ENCODE measurements at regions not wholly inside any gene's neighbourhood (a gene's known extent, or its start where the extent isn't known, plus 50 kb on each side); places are given as distances from the start of the nearest gene placed in this dataset.

GRCh38 chr5:159854916-159855315 is 61.4 kb upstream of the ADRA1B start:
- Histone ChIP-seq H3K4me3 (ENCODE audit: low read depth in 1 of 2, low read length in 2 of 2) (no peak overlapping the region), H3K36me3 (ENCODE audit: insufficient read depth, low read length) (no peaks in the 10 kb centered on the region), H3K9ac (ENCODE audit: low read depth, low read length) (no peak overlapping the region), H3K79me2 (ENCODE audit: insufficient read depth, low read length) (no peaks in the 10 kb centered on the region), H2AFZ (ENCODE audit: low read depth, low read length) (no peak overlapping the region), H3K4me1 (ENCODE audit: insufficient read depth, low read length) (no peaks in the 10 kb centered on the region), H3K4me2 (ENCODE audit: insufficient read depth, low read length) (no peak overlapping the region), H3K27ac (ENCODE audit: low read length) (no peak overlapping the region), H3K27me3 (ENCODE audit: insufficient read depth, low read length, poor library complexity) (no peaks in the 10 kb centered on the region), H4K20me1 (ENCODE audit: insufficient read depth, low read length) (no peaks in the 10 kb centered on the region), H3K9me3 (ENCODE audit: insufficient read depth, low read length, severe bottlenecking) (no peaks in the 10 kb centered on the region)
- TF ChIP-seq, protein P1, sequence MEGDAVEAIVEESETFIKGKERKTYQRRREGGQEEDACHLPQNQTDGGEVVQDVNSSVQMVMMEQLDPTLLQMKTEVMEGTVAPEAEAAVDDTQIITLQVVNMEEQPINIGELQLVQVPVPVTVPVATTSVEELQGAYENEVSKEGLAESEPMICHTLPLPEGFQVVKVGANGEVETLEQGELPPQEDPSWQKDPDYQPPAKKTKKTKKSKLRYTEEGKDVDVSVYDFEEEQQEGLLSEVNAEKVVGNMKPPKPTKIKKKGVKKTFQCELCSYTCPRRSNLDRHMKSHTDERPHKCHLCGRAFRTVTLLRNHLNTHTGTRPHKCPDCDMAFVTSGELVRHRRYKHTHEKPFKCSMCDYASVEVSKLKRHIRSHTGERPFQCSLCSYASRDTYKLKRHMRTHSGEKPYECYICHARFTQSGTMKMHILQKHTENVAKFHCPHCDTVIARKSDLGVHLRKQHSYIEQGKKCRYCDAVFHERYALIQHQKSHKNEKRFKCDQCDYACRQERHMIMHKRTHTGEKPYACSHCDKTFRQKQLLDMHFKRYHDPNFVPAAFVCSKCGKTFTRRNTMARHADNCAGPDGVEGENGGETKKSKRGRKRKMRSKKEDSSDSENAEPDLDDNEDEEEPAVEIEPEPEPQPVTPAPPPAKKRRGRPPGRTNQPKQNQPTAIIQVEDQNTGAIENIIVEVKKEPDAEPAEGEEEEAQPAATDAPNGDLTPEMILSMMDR (IDR thresholded peaks at IDR 0.05; ENCODE audit: borderline replicate concordance, extremely low read depth, low read length, poor library complexity, severe bottlenecking) = no peak
- TF ChIP-seq EZH2 (IDR thresholded peaks at IDR 0.05; ENCODE audit: borderline replicate concordance, low read depth, low read length, severe bottlenecking) = no peak
- ATAC-seq (ENCODE audit: insufficient read depth, low read depth) (no peak), DNase-seq (no peak)

DNA sequence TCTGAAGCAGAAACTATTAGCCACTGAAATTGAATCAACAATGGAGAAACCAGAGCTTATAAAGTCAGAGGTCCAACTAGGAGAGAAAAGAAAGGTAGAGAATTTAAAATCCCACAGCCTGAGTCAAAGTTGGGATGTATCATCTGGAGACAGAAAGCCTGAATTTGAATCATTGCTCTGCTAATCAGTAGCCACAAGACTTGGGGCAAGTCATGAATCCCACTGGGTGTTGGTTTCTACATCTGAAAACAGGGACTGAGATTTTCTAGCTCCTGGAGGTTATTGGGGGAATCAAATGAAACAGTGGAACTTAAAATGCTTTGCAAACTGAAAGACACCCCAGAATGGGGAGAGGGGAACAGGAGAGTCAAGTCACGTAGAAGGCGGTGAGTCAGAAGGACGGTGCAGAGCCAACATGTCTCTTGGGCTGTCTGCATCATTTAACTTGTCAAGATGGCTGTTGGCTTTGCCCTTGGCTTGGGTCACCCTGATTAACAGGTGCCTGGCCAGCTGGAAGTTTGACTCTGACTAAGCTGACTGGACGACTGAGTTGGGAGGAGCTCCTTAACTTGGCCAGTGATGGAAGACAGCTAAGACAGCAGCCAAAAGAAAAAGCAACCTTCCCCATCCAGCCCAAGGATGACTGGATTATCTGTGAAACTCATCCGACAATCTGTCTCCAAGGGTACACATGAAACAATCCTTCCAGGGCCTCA is 60.6 kb upstream of the ADRA1B start:
- H3K4me2 ChIP-seq (ENCODE audit: insufficient read depth, low read length) = no peak overlapping the region
- no peak overlapping the region for H3K27ac ChIP-seq (ENCODE audit: low read length)
- TF ChIP-seq, protein P1 (IDR thresholded peaks at IDR 0.05; ENCODE audit: borderline replicate concordance, extremely low read depth, low read length, poor library complexity, severe bottlenecking) = no peak
- TF ChIP-seq EZH2 (IDR thresholded peaks at IDR 0.05; ENCODE audit: borderline replicate concordance, low read depth, low read length, severe bottlenecking) = no peak
- no peak overlapping the region for H3K9ac ChIP-seq (ENCODE audit: low read depth, low read length)
- no peaks in the 10 kb centered on the region for H3K4me1 ChIP-seq (ENCODE audit: insufficient read depth, low read length)
- DNase-seq (no peak), ATAC-seq (ENCODE audit: insufficient read depth, low read depth) (no peak)
- no peak overlapping the region for H3K4me3 ChIP-seq (ENCODE audit: low read depth in 1 of 2, low read length in 2 of 2)
- H3K27me3 ChIP-seq (ENCODE audit: insufficient read depth, low read length, poor library complexity) = no peaks in the 10 kb centered on the region
- no peaks in the 10 kb centered on the region for H3K9me3 ChIP-seq (ENCODE audit: insufficient read depth, low read length, severe bottlenecking)
- no peak overlapping the region for H2AFZ ChIP-seq (ENCODE audit: low read depth, low read length)
- H4K20me1 ChIP-seq (ENCODE audit: insufficient read depth, low read length) = no peaks in the 10 kb centered on the region
- no peaks in the 10 kb centered on the region for H3K36me3 ChIP-seq (ENCODE audit: insufficient read depth, low read length)
- no peaks in the 10 kb centered on the region for H3K79me2 ChIP-seq (ENCODE audit: insufficient read depth, low read length)

DNA sequence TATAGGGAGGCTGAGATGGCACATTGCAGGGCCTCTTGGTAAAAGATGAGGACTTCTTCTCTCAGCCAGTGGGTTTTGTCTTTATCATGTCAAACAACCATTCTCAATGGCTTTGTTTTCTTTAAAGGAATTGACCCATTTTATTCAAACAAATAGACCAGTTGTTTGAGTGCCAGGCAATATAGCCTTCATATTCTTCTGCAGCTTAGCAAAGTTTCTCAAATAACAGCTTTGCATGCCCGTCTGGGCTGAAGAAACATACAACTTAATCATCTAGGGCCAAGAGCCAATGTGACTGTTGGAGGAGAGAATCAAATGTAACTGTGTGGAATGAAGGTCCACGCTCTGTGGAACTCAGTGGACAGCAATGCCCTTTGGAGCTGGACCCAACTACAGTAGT is 57.4 kb upstream of the ADRA1B start:
- no peak for TF ChIP-seq EZH2 (IDR thresholded peaks at IDR 0.05; ENCODE audit: borderline replicate concordance, low read depth, low read length, severe bottlenecking)
- TF ChIP-seq, protein P1 (IDR thresholded peaks at IDR 0.05; ENCODE audit: borderline replicate concordance, extremely low read depth, low read length, poor library complexity, severe bottlenecking) = no peak
- H3K36me3 ChIP-seq (ENCODE audit: insufficient read depth, low read length) = no peaks in the 10 kb centered on the region
- H2AFZ ChIP-seq (ENCODE audit: low read depth, low read length) = no peak overlapping the region
- H3K4me1 ChIP-seq (ENCODE audit: insufficient read depth, low read length) = no peaks in the 10 kb centered on the region
- DNase-seq = no peak
- no peaks in the 10 kb centered on the region for H3K79me2 ChIP-seq (ENCODE audit: insufficient read depth, low read length)
- H4K20me1 ChIP-seq (ENCODE audit: insufficient read depth, low read length) = no peaks in the 10 kb centered on the region
- no peaks in the 10 kb centered on the region for H3K27me3 ChIP-seq (ENCODE audit: insufficient read depth, low read length, poor library complexity)
- H3K27ac ChIP-seq (ENCODE audit: low read length) = no peak overlapping the region
- no peaks in the 10 kb centered on the region for H3K9me3 ChIP-seq (ENCODE audit: insufficient read depth, low read length, severe bottlenecking)
- H3K4me2 ChIP-seq (ENCODE audit: insufficient read depth, low read length) = no peak overlapping the region
- no peak overlapping the region for H3K4me3 ChIP-seq (ENCODE audit: low read depth in 1 of 2, low read length in 2 of 2)
- no peak overlapping the region for H3K9ac ChIP-seq (ENCODE audit: low read depth, low read length)
- no peak for ATAC-seq (ENCODE audit: insufficient read depth, low read depth)
